ENCODE measurements at regions not wholly inside any gene's neighbourhood (a gene's known extent, or its start where the extent isn't known, plus 50 kb on each side); places are given as distances from the start of the nearest gene placed in this dataset.

DNA sequence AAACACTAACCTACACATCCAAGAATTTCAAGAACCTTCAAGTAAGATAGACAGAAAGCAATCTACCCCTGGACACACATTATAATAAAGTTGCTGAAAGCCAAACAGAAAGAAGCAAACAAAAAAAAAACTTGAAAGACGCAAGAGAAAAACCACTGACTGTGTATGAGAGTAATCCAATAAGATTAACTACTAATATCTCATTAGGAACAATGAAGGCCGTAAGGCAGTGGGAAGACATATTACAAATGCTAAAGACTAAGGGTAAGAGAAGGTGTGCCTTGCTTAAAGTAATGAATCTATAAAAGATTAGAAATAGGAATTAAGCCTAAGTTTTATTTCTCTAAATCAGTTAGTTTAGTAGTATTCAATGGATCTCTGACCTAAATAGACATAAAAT lies 1109.1 kb downstream of the JRKL start:
- TF ChIP-seq CTCF (conservative IDR thresholded peaks at IDR 0.05; ENCODE audit: low read depth in 2 of 2) (no peak), POLR2AphosphoS5 (IDR thresholded peaks at IDR 0.05; ENCODE audit: low read depth) (no peak), EZH2 (IDR thresholded peaks at IDR 0.05; ENCODE audit: low read depth, unreplicated experiment) (no peak), JUNB (IDR thresholded peaks at IDR 0.05; ENCODE audit: unreplicated experiment) (no peak)

All from GM23338 (cell line).